PC-3 (cell line): ENCODE measurements at regions not wholly inside any gene's neighbourhood (a gene's known extent, or its start where the extent isn't known, plus 50 kb on each side); places are given as distances from the start of the nearest gene placed in this dataset.

ENCODE experiments used
- CTCF ChIP-seq: fragments of 300-600 bp; sonication (generic); conservative IDR thresholded peaks from 2 replicates; pipeline ENCODE4 v1.5.1; 2017; ENCODE audit warnings: antibody characterized with exemption, low read depth, mild to moderate bottlenecking, low read length
- EZH2 ChIP-seq: fragments of 300-600 bp; sonication (generic); IDR thresholded peaks from one replicate; pipeline ENCODE4 v1.6.1; 2017; ENCODE audit warnings: antibody characterized with exemption, mild to moderate bottlenecking, low read length; ENCODE audit not compliant: unreplicated experiment
- EZH2phosphoT487 ChIP-seq: fragments of 300-600 bp; sonication (generic); IDR thresholded peaks from 2 replicates; pipeline ENCODE4 v1.6.1; 2018; ENCODE audit warnings: mild to moderate bottlenecking, antibody characterized with exemption, low read length, borderline replicate concordance

GRCh38 chr19:33885236-33885635, 88.6 kb downstream of the KCTD15 start:
- TF ChIP-seq CTCF, result no peak
- no peak for TF ChIP-seq EZH2
- TF ChIP-seq EZH2phosphoT487, result no peak
